GM12878 (cell line): ENCODE measurements at regions not wholly inside any gene's neighbourhood (a gene's known extent, or its start where the extent isn't known, plus 50 kb on each side); places are given as distances from the start of the nearest gene placed in this dataset.

Experiments
- ATF7 ChIP-seq: fragments of 450-650 bp; IDR thresholded peaks from 2 replicates; pipeline ENCODE4 v1.6.1; 2016; ENCODE audit warnings: low read depth, mild to moderate bottlenecking
- CTCF ChIP-seq, 3 experiments: IDR thresholded peaks in 2 of 3; conservative IDR thresholded peaks in 1 of 3; 2 replicates each; pipeline ENCODE4 v1.5.1; 2011; ENCODE audit warnings: low read depth in 3 of 3, low read length in 3 of 3, mild to moderate bottlenecking in 3 of 3, control low read depth in 2 of 3, moderate library complexity in 2 of 3, inconsistent platforms in 1 of 3, mixed read lengths in 1 of 3; ENCODE audit not compliant: control insufficient read depth in 2 of 3, insufficient read depth in 1 of 3; ENCODE audit errors: extremely low read depth in 1 of 3
- IKZF1 ChIP-seq: fragments of 450-650 bp; conservative IDR thresholded peaks from 2 replicates; pipeline ENCODE4 v1.6.1; 2017; ENCODE audit warnings: antibody characterized with exemption, mild to moderate bottlenecking
- IRF5 ChIP-seq: fragments of 450-650 bp; IDR thresholded peaks from 2 replicates; pipeline ENCODE4 v1.6.1; 2017; ENCODE audit warnings: borderline replicate concordance
- KDM1A ChIP-seq: fragments of 200-600 bp; sonication (generic); IDR thresholded peaks from 2 replicates; pipeline ENCODE4 v1.6.1; 2016; ENCODE audit warnings: borderline replicate concordance
- PBX3 ChIP-seq: IDR thresholded peaks from 2 replicates; pipeline ENCODE4 v1.6.1; 2011; ENCODE audit warnings: mild to moderate bottlenecking, low read depth, low read length, moderate library complexity; ENCODE audit not compliant: insufficient replicate concordance

- no peak for TF ChIP-seq CTCF (IDR thresholded peaks at IDR 0.05 in 2 of 3, conservative IDR thresholded peaks at IDR 0.05 in 1 of 3; ENCODE audit: control insufficient read depth in 2 of 3, extremely low read depth in 1 of 3, insufficient read depth in 1 of 3, low read depth in 3 of 3, low read length in 3 of 3)
- no peak for TF ChIP-seq IRF5
- no peak for TF ChIP-seq PBX3
- TF ChIP-seq KDM1A = no peak
- TF ChIP-seq IKZF1 = no peak
- no peak for TF ChIP-seq ATF7
Measured at GRCh38 chr2:16526193-16526592, 139.4 kb downstream of the CYRIA start.
